PC-9 (cell line): ENCODE measurements at regions not wholly inside any gene's neighbourhood (a gene's known extent, or its start where the extent isn't known, plus 50 kb on each side); places are given as distances from the start of the nearest gene placed in this dataset.

Experiments used
- BruUV-seq: library from RNA; stranded (reverse); fragments of 400-500 nt; replicated peaks from 2 replicates; lab custom pipeline; 2021; lab: Mats Ljungman, UMichigan
- CTCF ChIA-PET: fragments of 300-600 bp; sonication (Branson Sonifier 250); formaldehyde crosslinking; loops from one replicate; lab custom pipeline; 2022; ENCODE audit warnings: antibody characterized with exemption; lab: Charles Lee
- POLR2A ChIA-PET: fragments of 300-600 bp; sonication (Branson Sonifier 250); formaldehyde crosslinking; loops from one replicate; lab custom pipeline; 2022; ENCODE audit warnings: antibody characterized with exemption; ENCODE audit not compliant: unreplicated experiment; lab: Charles Lee
- DNase-seq, 2 experiments: peaks; one replicate each; pipeline versions ENCODE4 v3.0.0 to v3.0.0-alpha.2; 2015 to 2022; ENCODE audit warnings: mixed read lengths in 1 of 2
- H2AFZ ChIP-seq: fragments of 200-600 bp; sonication (generic); 2 replicates; pipeline ENCODE4 v1.8.1; 2017; ENCODE audit warnings: antibody characterized with exemption
- H3F3A ChIP-seq: fragments of 200-600 bp; sonication (generic); 2 replicates; pipeline ENCODE4 v1.8.1; 2017; ENCODE audit warnings: antibody characterized with exemption, mild to moderate bottlenecking, low read depth; ENCODE audit not compliant: insufficient read depth
- H3K27ac ChIP-seq: fragments of 200-600 bp; sonication (generic); 2 replicates; pipeline ENCODE4 v1.6.1; 2016; ENCODE audit warnings: mixed run types
- H3K27me3 ChIP-seq: fragments of 200-600 bp; sonication (generic); 2 replicates; pipeline ENCODE4 v1.6.1; 2016; ENCODE audit warnings: low read depth, mixed run types; ENCODE audit not compliant: insufficient read depth
- H3K36me3 ChIP-seq: fragments of 200-600 bp; sonication (generic); 2 replicates; pipeline ENCODE4 v1.6.1; 2016; ENCODE audit warnings: low read depth, mixed run types
- H3K4me1 ChIP-seq: fragments of 200-600 bp; sonication (generic); replicated peaks from 2 replicates; pipeline ENCODE4 v1.6.1; 2016; ENCODE audit warnings: mixed run types; ENCODE audit not compliant: insufficient read depth
- H3K4me2 ChIP-seq: fragments of 200-600 bp; sonication (generic); 2 replicates; pipeline ENCODE4 v1.6.1; 2017; ENCODE audit warnings: mixed run types
- H3K4me3 ChIP-seq: fragments of 200-600 bp; sonication (generic); 2 replicates; pipeline ENCODE4 v1.6.1; 2016; ENCODE audit warnings: mixed run types
- H3K79me2 ChIP-seq: fragments of 200-600 bp; sonication (generic); 2 replicates; pipeline ENCODE4 v1.6.1; 2017; ENCODE audit warnings: low read depth, mixed run types
- H3K9me2 ChIP-seq: fragments of 200-600 bp; sonication (generic); 2 replicates; pipeline ENCODE4 v1.8.1; 2017; ENCODE audit warnings: mild to moderate bottlenecking; ENCODE audit not compliant: insufficient read depth
- H3K9me3 ChIP-seq: fragments of 200-600 bp; sonication (generic); 2 replicates; pipeline ENCODE4 v1.8.1; 2016; ENCODE audit warnings: low read depth; ENCODE audit not compliant: insufficient read depth
- H4K20me1 ChIP-seq: fragments of 200-600 bp; sonication (generic); 2 replicates; pipeline ENCODE4 v1.8.1; 2017; ENCODE audit not compliant: insufficient read depth
- EZH2 ChIP-seq: fragments of 200-600 bp; sonication (generic); IDR thresholded peaks from 2 replicates; pipeline ENCODE4 v1.8.0; 2017; ENCODE audit warnings: antibody characterized with exemption, low read depth
- intact Hi-C: fragments of 100-400 bp; cut with micrococcal nuclease; formaldehyde crosslinking; loops from one replicate; pipeline ENCODE4 v1.10.0; 2022; ENCODE audit not compliant: unreplicated experiment
- TF ChIP-seq, protein P1 (sequence below): fragments of 200-600 bp; sonication (generic); conservative IDR thresholded peaks from 2 replicates; pipeline ENCODE4 v1.6.1; 2017; ENCODE audit warnings: mixed run types, antibody characterized with exemption, mild to moderate bottlenecking, moderate library complexity

DNA sequence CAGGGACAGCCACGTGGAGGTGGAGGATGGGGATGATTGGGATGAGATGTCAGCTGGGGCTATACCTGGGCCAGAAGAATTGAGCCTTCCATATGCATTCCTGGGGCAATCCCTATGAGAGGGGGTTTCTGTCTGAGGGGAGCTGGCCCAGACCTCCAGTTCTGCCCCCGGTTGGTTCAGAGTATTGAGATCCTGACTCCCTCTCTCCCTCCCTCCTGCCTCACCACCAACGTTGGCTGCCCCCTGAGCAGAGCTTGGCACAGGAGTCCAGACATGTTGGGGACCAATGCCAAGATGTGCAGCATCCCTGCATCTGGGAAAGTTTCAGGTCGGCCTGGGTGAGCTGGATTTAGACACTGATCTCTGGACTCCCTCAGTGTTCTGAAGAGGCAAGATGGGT, 575.2 kb upstream of the MKI67 start:
- TF ChIP-seq, protein P1, sequence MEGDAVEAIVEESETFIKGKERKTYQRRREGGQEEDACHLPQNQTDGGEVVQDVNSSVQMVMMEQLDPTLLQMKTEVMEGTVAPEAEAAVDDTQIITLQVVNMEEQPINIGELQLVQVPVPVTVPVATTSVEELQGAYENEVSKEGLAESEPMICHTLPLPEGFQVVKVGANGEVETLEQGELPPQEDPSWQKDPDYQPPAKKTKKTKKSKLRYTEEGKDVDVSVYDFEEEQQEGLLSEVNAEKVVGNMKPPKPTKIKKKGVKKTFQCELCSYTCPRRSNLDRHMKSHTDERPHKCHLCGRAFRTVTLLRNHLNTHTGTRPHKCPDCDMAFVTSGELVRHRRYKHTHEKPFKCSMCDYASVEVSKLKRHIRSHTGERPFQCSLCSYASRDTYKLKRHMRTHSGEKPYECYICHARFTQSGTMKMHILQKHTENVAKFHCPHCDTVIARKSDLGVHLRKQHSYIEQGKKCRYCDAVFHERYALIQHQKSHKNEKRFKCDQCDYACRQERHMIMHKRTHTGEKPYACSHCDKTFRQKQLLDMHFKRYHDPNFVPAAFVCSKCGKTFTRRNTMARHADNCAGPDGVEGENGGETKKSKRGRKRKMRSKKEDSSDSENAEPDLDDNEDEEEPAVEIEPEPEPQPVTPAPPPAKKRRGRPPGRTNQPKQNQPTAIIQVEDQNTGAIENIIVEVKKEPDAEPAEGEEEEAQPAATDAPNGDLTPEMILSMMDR = no peak
- TF ChIP-seq EZH2 = no peak

DNA sequence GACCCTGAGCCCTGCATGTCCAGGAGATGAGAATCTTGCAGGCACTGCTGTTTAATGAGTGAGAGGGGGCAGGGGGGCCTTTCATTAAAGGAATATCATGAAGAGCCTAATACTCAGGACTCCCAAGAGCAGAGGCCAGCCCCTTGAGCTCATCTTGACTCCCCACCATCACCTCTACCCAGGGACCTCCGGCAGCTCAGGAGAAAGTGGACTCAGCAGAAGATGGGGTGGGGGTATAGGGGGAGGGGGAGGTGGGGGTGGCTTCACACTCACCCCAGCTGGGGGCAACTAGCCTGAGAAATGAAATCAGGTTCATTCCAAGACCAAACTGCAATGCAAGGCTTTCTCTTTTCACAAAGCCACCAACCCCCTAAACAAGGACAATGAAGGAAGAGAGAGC, 575.6 kb upstream of the MKI67 start:
- intact Hi-C loops = no loop called here
- no peaks in the 10 kb centered on the region for H3K9me3 ChIP-seq
- H3K4me1 ChIP-seq = no peaks in the 10 kb centered on the region
- ChIA-PET POLR2A (no interaction called here), CTCF (no interaction called here)
- H3K36me3 ChIP-seq = no peaks in the 10 kb centered on the region
- H3K9me2 ChIP-seq = no peaks in the 10 kb centered on the region
- TF ChIP-seq, protein P1 = no peak
- no peak for TF ChIP-seq EZH2
- H3K4me3 ChIP-seq = no peak overlapping the region
- no peaks in the 10 kb centered on the region for H4K20me1 ChIP-seq
- no peak overlapping the region for H3K4me2 ChIP-seq
- BruUV-seq = no TSS peak
- H3K27me3 ChIP-seq = peaks cover 17% of the 10 kb centered on the region; the same call in 1 of the 2 replicates
- DNase-seq = no peak
- no peaks in the 10 kb centered on the region for H3K79me2 ChIP-seq
- H2AFZ ChIP-seq = no peak overlapping the region
- H3K27ac ChIP-seq = no peak overlapping the region
- no peaks in the 10 kb centered on the region for H3F3A ChIP-seq

More for the DNA sequence above, 575.2 kb upstream of the MKI67 start:
- BruUV-seq = no TSS peak
- H3K36me3 ChIP-seq = no peaks in the 10 kb centered on the region
- intact Hi-C loops = no loop called here
- no peaks in the 10 kb centered on the region for H3K79me2 ChIP-seq
- no peaks in the 10 kb centered on the region for H3K4me1 ChIP-seq
- DNase-seq = no peak
- no peak overlapping the region for H3K27ac ChIP-seq
- H4K20me1 ChIP-seq = no peaks in the 10 kb centered on the region
- H3F3A ChIP-seq = no peaks in the 10 kb centered on the region
- H3K9me2 ChIP-seq = no peaks in the 10 kb centered on the region
- H3K4me2 ChIP-seq = no peak overlapping the region
- peaks cover 17% of the 10 kb centered on the region; the same call in 1 of the 2 replicates for H3K27me3 ChIP-seq
- H3K4me3 ChIP-seq = no peak overlapping the region
- CTCF ChIA-PET = no interaction called here
- H3K9me3 ChIP-seq = no peaks in the 10 kb centered on the region
- no peak overlapping the region for H2AFZ ChIP-seq
- POLR2A ChIA-PET = no interaction called here

GRCh38 chr10:128704716-128705115, 578.5 kb upstream of the MKI67 start:
- H3K4me3 ChIP-seq = no peak overlapping the region
- H3K27ac ChIP-seq = no peak overlapping the region
- intact Hi-C loops = no loop called here
- BruUV-seq = no TSS peak
- no peaks in the 10 kb centered on the region for H3K9me2 ChIP-seq
- H2AFZ ChIP-seq = no peak overlapping the region
- peaks cover 13% of the 10 kb centered on the region for H3K27me3 ChIP-seq
- no peak for DNase-seq
- ChIA-PET CTCF (no interaction called here), POLR2A (no interaction called here)
- H3K79me2 ChIP-seq = no peaks in the 10 kb centered on the region
- no peaks in the 10 kb centered on the region for H4K20me1 ChIP-seq
- H3K36me3 ChIP-seq = no peaks in the 10 kb centered on the region
- TF ChIP-seq EZH2 = no peak
- TF ChIP-seq, protein P1 = no peak
- H3K4me2 ChIP-seq = no peak overlapping the region
- H3K4me1 ChIP-seq = no peaks in the 10 kb centered on the region
- no peaks in the 10 kb centered on the region for H3F3A ChIP-seq
- no peaks in the 10 kb centered on the region for H3K9me3 ChIP-seq
